ENCODE measurements at regions not wholly inside any gene's neighbourhood (a gene's known extent, or its start where the extent isn't known, plus 50 kb on each side); places are given as distances from the start of the nearest gene placed in this dataset.
"Not testable (repeated sequence)": the region's sequence is repeated elsewhere in the genome, so short reads cannot be mapped to it uniquely, and the experiment has no call there.

DNA sequence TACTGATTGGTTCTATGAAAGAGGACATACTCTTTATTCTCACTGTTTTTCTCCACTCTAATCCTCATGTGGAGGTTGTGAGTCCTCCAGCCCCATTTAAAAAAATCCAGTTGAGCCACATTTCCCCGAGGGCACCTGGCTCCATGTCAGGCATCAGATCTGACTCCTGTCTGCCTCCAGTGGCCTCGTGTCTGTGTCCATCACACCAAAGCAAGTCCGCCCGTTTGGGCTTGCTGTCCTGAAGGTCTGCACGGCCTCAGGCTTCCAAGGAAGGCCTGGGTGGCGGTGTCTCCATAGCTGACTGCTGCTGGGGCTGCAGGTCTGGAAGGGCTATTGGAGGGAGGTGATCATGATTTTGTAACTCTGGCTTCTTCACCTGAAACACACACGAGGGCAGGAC, 233.4 kb upstream of the PLGLB2 start:
- not testable (repeated sequence) for H3K27ac Mint-ChIP-seq (ENCODE audit: unreplicated experiment); DNase-seq (ENCODE audit: low read depth, low spot score); H3K4me1 Mint-ChIP-seq; H3K36me3 Mint-ChIP-seq (ENCODE audit: low read depth); H3K4me3 Mint-ChIP-seq; H3K27me3 Mint-ChIP-seq (ENCODE audit: low read depth); H3K9me3 Mint-ChIP-seq

DNA sequence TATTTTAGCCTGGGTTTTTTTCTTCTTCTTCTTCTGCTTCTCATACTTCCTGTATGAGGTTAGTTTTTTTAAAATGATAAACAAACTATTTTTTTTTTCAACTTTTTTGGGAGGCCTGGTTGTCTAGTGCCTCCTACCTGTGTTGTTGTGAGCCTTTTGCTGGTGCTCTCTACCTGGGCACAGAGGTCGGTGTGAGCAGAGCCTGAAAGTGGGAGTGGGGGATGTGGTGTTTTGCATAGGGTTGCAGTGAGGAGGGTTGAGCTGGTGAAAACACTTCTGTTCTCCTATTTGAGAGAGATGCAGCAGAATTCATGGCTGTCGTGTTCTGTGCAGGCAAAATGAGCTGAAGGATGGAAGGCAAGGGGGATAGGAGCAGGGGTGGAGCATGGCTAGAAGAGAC, 232.7 kb upstream of the PLGLB2 start:
- H3K4me1 Mint-ChIP-seq; H3K27me3 Mint-ChIP-seq (ENCODE audit: low read depth); DNase-seq (ENCODE audit: low read depth, low spot score); H3K4me3 Mint-ChIP-seq; H3K27ac Mint-ChIP-seq (ENCODE audit: unreplicated experiment); H3K36me3 Mint-ChIP-seq (ENCODE audit: low read depth); H3K9me3 Mint-ChIP-seq: not testable (repeated sequence)

DNA sequence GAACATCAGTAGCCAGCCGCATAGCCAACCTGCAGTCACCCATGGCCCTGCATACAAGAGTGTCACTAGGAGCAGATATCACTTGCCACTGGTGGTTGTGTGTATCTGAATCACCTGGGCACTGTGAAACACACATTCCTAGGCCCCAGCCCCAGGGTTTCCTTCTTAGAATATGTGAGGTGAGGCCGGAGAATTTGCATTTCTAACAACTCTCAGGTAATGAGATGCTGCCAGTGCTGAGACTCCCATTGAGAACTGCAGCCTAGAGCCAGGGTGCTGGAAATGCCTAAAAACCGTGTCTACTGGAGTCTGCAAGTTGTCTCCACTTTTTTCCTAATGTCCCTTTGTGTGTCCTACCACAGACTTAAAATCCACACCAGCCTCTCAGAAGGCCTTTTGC, 232.0 kb upstream of the PLGLB2 start:
- H3K27me3 Mint-ChIP-seq (ENCODE audit: low read depth); H3K4me3 Mint-ChIP-seq; H3K27ac Mint-ChIP-seq (ENCODE audit: unreplicated experiment); DNase-seq (ENCODE audit: low read depth, low spot score); H3K9me3 Mint-ChIP-seq; H3K36me3 Mint-ChIP-seq (ENCODE audit: low read depth); H3K4me1 Mint-ChIP-seq: not testable (repeated sequence)

DNA sequence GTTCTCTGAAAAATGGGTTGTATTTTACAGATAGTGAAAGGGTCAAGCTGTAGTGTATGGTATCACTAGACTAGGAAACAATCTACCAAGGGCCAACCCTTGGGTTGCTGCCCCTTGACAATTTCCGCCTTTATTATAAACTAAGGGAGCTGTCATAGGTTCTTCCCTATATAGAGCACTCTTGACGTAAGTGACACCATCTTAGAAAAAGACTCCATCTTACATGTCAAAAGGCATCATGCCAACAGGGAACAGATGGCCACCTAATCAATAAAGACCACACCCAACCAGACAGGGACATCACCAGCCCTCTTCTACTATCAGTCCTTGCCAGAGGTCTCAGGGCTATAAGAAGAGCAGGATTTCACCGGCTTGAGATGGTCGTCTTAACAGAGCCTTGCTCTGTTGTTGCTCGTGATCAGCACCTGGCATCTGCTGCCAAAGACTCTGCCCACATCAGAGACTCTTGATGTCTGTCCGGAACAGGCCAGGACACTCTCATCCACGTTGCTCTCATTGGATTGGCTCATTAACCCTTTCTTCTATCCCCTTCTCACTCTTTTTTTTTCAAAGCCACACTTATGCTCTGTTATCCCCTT, 231.4 kb upstream of the PLGLB2 start:
- H3K36me3 Mint-ChIP-seq (ENCODE audit: low read depth); H3K27ac Mint-ChIP-seq (ENCODE audit: unreplicated experiment); H3K4me1 Mint-ChIP-seq; H3K27me3 Mint-ChIP-seq (ENCODE audit: low read depth); H3K4me3 Mint-ChIP-seq; H3K9me3 Mint-ChIP-seq; DNase-seq (ENCODE audit: low read depth, low spot score): not testable (repeated sequence)

DNA sequence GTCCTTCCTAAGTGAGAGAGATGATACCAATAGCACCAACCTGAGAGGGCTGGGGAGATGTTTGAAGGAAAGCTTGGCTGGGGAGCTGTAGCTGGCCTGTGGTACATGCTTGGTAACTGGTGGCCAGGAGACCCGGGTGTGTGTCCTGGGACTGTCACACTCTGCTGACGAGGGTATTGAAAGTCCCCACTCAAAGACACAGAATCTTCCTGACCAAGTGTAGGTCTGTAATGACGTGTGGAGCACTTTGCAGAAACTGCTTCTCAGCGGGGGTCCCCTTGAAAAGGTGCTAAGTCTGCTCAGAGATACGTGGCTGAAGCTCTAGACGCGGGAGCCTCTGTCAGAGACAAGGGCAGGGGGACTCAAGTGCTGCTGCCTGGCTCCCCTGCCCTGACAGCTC, 230.4 kb upstream of the PLGLB2 start:
- DNase-seq (ENCODE audit: low read depth, low spot score); H3K4me1 Mint-ChIP-seq; H3K36me3 Mint-ChIP-seq (ENCODE audit: low read depth); H3K27ac Mint-ChIP-seq (ENCODE audit: unreplicated experiment); H3K4me3 Mint-ChIP-seq; H3K9me3 Mint-ChIP-seq; H3K27me3 Mint-ChIP-seq (ENCODE audit: low read depth): not testable (repeated sequence)

DNA sequence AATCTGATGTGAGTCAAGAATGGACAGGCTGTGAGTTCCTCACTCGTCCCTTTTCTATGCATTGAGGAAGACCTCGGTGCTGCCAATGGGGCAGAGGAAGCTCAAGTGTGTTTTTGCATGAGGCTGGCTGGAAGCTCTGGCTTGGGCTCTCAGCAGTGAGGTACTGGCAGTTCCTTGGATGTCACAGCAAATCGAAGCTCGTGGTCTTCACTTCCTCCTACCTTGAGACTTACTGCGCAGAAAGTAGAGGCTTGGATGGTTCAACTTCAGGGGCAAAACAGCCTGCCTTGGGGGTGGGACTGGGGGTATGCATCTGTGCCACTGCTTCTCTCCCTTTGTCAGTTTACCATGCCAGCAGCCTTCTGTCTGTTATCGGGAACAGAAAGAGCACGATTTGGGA, 229.8 kb upstream of the PLGLB2 start:
- H3K9me3 Mint-ChIP-seq; H3K27ac Mint-ChIP-seq (ENCODE audit: unreplicated experiment); DNase-seq (ENCODE audit: low read depth, low spot score); H3K4me3 Mint-ChIP-seq; H3K36me3 Mint-ChIP-seq (ENCODE audit: low read depth); H3K27me3 Mint-ChIP-seq (ENCODE audit: low read depth); H3K4me1 Mint-ChIP-seq: not testable (repeated sequence)

DNA sequence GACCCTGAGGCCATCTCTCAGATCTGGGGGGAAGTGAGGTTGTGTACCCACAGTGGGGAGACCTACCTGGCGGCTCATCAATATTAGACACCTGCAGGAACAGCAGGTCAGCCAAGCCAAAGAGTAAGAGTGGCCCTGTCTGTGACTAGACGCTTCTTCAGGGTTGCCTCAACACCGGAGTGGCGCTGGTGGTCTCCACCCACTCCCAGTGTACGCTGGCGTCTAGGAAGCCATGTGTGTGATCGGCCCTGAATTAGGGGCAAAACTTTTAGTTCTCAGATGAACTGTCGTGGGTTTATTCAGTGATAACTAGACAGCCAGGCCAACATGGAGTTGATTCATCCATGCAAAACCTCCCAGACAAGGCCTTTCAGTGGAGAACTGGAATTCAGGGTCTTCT, 229.3 kb upstream of the PLGLB2 start:
- H3K4me1 Mint-ChIP-seq; DNase-seq (ENCODE audit: low read depth, low spot score); H3K9me3 Mint-ChIP-seq; H3K4me3 Mint-ChIP-seq; H3K27ac Mint-ChIP-seq (ENCODE audit: unreplicated experiment); H3K27me3 Mint-ChIP-seq (ENCODE audit: low read depth); H3K36me3 Mint-ChIP-seq (ENCODE audit: low read depth): not testable (repeated sequence)

DNA sequence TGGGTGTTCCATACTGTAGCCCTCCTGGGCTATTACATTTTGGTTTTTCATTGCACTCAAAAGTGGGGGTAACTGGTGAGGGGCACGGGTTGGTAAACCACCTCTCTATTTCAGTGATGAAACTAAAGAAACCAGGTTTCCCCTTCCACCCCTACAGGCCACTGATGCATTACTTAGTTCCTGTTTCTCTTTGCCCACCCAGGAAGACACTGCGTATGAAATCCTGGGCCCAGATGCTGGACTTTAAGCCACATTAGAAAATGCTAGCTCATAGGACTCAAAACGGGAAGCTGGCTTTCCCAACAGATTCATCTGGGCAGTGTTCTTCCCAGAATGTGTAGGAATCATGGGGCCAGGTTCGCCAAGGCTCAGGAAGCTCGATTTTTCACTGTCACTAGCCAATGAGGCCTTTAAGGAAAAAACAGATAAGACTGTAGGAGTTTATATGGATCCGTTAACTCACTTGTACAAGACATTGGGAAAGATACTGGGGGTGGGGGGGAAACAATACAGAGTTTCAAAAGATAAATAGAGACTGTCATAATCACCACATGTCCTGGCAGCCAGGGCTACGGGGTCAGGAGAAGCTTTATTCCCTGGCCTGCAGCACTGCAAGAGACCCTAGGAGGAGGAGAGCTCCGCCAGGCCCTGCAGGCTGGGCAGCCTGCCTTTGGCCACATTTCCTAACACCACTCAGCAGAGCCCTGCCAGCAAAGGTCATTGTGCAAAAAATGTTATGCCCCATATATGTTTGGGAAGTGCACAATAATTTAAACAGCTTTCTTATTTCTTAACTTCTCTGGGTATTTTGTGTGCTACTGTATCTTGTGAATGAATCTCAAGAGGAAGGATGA, 228.5 kb upstream of the PLGLB2 start:
- H3K9me3 Mint-ChIP-seq; H3K4me3 Mint-ChIP-seq; H3K27ac Mint-ChIP-seq (ENCODE audit: unreplicated experiment); DNase-seq (ENCODE audit: low read depth, low spot score); H3K4me1 Mint-ChIP-seq; H3K27me3 Mint-ChIP-seq (ENCODE audit: low read depth); H3K36me3 Mint-ChIP-seq (ENCODE audit: low read depth): not testable (repeated sequence)

DNA sequence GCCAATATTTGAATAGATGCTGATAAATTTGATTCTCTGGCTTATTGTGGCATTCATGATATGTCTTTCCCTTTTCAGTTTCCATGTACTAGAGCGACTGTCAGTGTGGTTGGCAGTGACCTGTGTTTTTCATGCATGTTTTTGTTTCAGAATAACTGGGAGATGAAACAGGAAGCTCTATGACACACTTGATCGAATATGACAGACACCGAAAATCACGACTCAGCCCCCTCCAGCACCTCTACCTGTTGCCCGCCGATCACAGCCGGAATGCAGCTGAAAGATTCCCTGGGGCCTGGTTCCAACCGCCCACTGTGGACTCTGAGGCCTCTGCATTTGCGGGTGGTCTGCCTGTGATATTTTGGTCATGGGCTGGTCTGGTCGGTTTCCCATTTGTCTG, 226.8 kb upstream of the PLGLB2 start:
- not testable (repeated sequence) for DNase-seq (ENCODE audit: low read depth, low spot score); H3K4me3 Mint-ChIP-seq; H3K27ac Mint-ChIP-seq (ENCODE audit: unreplicated experiment); H3K9me3 Mint-ChIP-seq; H3K36me3 Mint-ChIP-seq (ENCODE audit: low read depth); H3K4me1 Mint-ChIP-seq; H3K27me3 Mint-ChIP-seq (ENCODE audit: low read depth)

DNA sequence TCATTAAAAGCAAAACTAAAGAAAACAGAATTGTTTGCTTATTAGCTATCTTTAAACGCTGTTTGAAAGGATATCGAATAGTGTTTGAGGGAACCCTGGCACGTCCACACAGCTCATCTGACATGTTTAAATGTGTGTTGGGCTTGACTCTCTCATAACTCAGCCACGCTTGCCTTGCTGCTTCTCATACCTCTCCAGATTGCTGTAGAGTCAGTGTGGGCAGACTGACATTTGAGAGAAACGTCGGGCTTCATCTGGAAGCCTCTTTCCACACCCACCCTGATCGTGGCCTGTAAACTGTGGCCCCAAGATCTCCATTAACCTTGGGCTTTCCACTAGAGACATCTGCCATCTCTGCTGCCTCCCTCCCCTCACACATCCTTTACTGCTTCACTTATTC, 226.4 kb upstream of the PLGLB2 start:
- H3K36me3 Mint-ChIP-seq (ENCODE audit: low read depth); DNase-seq (ENCODE audit: low read depth, low spot score); H3K27ac Mint-ChIP-seq (ENCODE audit: unreplicated experiment); H3K4me1 Mint-ChIP-seq; H3K4me3 Mint-ChIP-seq; H3K9me3 Mint-ChIP-seq; H3K27me3 Mint-ChIP-seq (ENCODE audit: low read depth): not testable (repeated sequence)

DNA sequence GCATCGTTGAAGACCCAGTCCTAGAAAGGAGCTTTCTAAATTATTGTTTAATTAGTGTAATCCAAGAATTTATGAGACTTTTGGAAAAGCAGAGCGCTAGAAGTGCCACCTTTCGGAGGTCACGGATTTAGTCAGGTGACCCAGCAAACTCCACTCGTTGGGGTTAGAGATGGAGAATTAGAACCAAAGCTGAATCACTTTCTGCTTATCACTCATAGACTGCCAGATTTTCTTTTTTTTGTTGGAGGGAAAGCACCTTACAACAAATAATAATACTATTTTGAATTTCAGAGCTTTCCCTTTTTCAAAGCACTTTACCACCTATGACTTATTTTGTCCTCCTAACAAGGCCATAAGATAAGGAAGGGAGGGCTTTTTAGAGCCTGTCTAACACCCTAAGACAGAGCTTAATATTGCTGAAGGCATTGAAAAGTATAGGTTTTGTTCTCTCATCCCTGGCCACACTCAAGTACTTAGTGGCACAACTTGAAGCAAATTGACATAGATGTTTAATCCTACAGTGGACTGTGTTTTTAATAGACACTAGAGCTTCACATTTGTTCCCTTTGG, 223.2 kb upstream of the PLGLB2 start:
- DNase-seq (ENCODE audit: low read depth, low spot score); H3K27me3 Mint-ChIP-seq (ENCODE audit: low read depth); H3K36me3 Mint-ChIP-seq (ENCODE audit: low read depth); H3K9me3 Mint-ChIP-seq; H3K4me1 Mint-ChIP-seq; H3K27ac Mint-ChIP-seq (ENCODE audit: unreplicated experiment); H3K4me3 Mint-ChIP-seq: not testable (repeated sequence)

DNA sequence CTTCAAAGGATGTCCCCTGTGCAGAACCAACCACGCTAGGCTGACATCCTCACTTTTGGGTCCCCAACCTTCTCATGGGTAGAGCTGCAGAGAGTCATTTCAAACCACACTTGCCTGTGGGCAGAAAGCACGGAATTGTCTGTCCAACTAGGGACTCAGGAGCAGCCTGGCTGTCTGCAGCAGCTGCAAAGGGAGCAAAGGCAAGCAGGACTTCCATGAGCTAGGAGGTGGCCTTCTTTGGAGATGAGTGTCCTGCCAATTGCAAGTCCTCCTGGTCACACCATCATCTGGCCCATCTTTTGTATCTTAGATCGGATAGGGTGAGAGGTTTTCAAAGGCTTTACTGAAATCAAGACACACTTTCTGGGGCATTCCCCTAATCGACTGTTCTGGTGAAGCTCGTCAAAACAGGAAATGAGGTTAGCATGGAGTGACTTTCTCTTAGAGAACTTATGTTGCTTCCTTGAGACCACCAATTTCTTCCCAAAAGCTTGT, 222.3 kb upstream of the PLGLB2 start:
- not testable (repeated sequence) for H3K9me3 Mint-ChIP-seq; H3K4me1 Mint-ChIP-seq; H3K36me3 Mint-ChIP-seq (ENCODE audit: low read depth); DNase-seq (ENCODE audit: low read depth, low spot score); H3K27ac Mint-ChIP-seq (ENCODE audit: unreplicated experiment); H3K4me3 Mint-ChIP-seq; H3K27me3 Mint-ChIP-seq (ENCODE audit: low read depth)

DNA sequence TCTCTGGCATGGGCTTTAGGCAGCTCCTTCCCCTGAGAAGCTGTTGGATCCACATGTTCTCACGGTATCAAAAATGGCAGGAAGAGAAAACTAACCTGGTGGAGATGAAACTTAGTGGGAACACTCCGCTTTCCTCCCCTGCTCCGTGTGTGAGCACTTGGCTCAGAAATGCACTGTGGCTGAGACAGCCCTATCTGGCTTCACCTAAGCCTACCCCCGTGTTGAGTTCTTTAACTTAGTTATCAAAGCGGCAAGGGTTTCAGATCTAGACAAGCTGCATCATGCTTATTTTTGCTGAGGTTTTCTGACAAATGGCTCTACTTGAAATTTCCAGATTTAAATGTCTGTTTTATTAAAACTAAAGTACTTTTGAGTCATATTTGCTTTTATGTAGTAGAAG, 221.6 kb upstream of the PLGLB2 start:
- not testable (repeated sequence) for H3K4me3 Mint-ChIP-seq; H3K27ac Mint-ChIP-seq (ENCODE audit: unreplicated experiment); DNase-seq (ENCODE audit: low read depth, low spot score); H3K4me1 Mint-ChIP-seq; H3K36me3 Mint-ChIP-seq (ENCODE audit: low read depth); H3K27me3 Mint-ChIP-seq (ENCODE audit: low read depth); H3K9me3 Mint-ChIP-seq
